HG03565 (cell line): ENCODE measurements at regions not wholly inside any gene's neighbourhood (a gene's known extent, or its start where the extent isn't known, plus 50 kb on each side); places are given as distances from the start of the nearest gene placed in this dataset.

Experiments
- ATAC-seq: cut with Tn5 transposase; IDR thresholded peaks from one replicate; pipeline ENCODE4 v1.9.1; 2021; ENCODE audit warnings: mild to moderate bottlenecking, moderate library complexity; ENCODE audit not compliant: unreplicated experiment

DNA sequence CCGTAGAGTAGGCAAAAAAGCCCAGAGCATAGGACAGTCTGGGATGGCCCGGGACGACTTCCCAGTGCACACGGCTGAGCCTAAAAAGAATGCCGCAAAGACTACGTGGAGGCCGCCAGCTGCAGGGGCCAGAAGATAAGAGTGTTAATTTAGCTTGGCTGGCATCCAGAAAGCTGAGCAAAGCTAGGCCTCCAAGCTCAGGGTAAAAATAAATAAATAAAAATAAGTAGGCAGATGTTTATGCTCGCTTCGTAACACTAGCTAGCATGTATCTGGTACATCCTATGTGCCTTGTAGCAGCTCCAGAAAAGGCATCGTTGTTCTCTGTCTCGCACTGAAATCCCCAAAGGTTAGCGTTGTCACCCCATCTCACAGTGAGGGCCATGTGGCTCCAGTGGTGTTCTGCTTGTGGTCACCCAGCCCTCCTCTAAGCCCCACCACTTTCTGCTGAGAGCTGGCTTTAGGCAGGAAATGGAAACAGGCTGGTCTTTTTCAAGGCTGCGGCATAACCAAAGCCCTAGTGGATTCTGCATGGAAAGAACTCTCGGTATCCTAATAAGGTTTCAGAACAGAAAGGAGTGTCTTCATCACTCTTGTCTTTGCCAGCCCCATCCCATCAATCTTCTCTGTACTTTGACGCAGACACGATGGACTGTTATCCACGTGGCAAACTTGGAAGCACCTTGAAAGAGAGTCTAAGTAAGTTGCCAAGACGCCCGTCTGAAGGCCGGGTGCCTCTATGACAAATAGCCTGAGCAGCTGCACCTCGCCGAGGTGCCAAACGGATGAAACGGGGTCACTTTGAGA lies 58.1 kb upstream of the MEF2A start:
- ATAC-seq: no peak

DNA sequence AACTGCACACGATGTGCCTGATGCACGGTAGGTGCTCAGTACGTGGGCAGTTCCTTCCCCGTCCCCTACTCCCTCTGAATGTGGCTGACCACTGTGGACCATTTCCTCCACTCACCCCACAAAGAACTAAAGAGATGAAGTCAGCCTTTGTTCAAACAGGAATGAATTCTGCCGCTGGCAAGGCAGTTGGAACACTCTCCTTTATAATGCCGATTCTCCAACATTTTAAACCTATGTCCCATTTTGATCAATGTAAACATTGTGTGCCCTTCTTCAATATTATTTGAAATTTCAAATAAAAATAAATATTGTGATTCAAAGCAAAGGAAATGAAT lies 57.5 kb upstream of the MEF2A start:
- ATAC-seq: no peak

DNA sequence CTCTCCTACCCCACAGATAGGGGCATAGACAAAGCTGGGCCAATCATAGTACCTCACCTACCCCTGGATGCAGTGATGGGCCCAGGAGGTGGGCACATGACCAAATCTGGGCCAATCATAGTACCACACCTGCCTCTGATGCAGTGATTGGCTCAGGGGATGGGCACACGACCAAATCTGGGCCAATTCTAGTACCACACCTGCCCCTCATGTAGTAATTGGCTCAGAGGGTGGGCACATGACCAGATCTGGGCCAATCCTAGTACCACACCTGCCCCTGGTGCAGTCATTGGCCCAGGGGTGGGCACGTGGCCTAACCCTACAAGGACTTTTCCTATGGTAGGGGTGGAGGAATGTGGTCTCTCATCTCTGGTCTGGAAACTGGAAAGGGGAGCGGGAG lies 56.9 kb upstream of the MEF2A start:
- ATAC-seq: no peak

- no peak for ATAC-seq
Measured at GRCh38 chr15:99509686-99510461, 55.9 kb upstream of the MEF2A start.

- no peak for ATAC-seq
Measured at GRCh38 chr15:99511531-99511865, 54.3 kb upstream of the MEF2A start.

- ATAC-seq: peak; percentile 63
Measured at GRCh38 chr15:99511866-99512661, 53.7 kb upstream of the MEF2A start.

DNA sequence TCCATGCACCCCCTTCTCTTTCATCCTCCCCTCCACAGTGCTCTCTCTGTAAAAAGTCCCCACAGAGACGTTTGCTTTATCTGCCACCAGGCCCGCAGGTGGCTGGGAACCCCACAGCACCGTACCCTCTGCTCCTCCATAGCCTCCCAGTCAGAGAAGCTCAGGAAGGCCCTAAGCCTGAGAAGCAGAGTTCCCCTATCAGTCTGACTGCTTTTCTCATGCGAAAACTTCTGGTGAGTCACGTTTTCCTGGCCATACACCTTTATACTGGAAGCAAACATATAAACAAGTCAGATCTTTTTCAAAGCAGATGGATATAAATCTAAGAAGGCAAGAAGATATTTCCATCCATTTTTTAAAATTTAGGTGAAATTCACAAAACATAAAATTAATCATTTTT lies 51.5 kb upstream of the MEF2A start:
- ATAC-seq: no peak
